HEK293 (cell line): ENCODE measurements at regions not wholly inside any gene's neighbourhood (a gene's known extent, or its start where the extent isn't known, plus 50 kb on each side); places are given as distances from the start of the nearest gene placed in this dataset.

Source experiments
- SP2 ChIP-seq: fragments of 450-650 bp; formaldehyde crosslinking; IDR thresholded peaks from 2 replicates; pipeline ENCODE4 v1.5.1; 2016; ENCODE audit warnings: missing biosample characterization, missing genetic modification characterization
- WT1 ChIP-seq: fragments of 450-650 bp; formaldehyde crosslinking; IDR thresholded peaks from 2 replicates; pipeline ENCODE4 v1.5.1; 2016; ENCODE audit warnings: missing biosample characterization, missing genetic modification characterization
- YY1 ChIP-seq: fragments of 450-650 bp; formaldehyde crosslinking; IDR thresholded peaks from 2 replicates; pipeline ENCODE4 v1.5.1; 2018; ENCODE audit warnings: missing biosample characterization, missing genetic modification characterization
- ZBTB7A ChIP-seq: fragments of 450-650 bp; formaldehyde crosslinking; IDR thresholded peaks from 2 replicates; pipeline ENCODE4 v1.5.1; 2016; ENCODE audit warnings: low read depth, missing biosample characterization, missing genetic modification characterization
- ZNF10 ChIP-seq: fragments of 450-650 bp; formaldehyde crosslinking; IDR thresholded peaks from 2 replicates; pipeline ENCODE4 v1.5.1; 2017; ENCODE audit warnings: missing biosample characterization, missing genetic modification characterization
- ZNF132 ChIP-seq: fragments of 450-650 bp; formaldehyde crosslinking; IDR thresholded peaks from 2 replicates; pipeline ENCODE4 v1.5.1; 2017; ENCODE audit warnings: missing biosample characterization, missing genetic modification characterization, borderline replicate concordance
- ZNF155 ChIP-seq: fragments of 450-650 bp; formaldehyde crosslinking; IDR thresholded peaks from 2 replicates; pipeline ENCODE4 v1.5.1; 2016; ENCODE audit warnings: missing biosample characterization, missing genetic modification characterization
- ZNF274 ChIP-seq, 2 experiments: fragments of 200-500 bp in 1 of 2; fragments of 450-650 bp in 1 of 2; sonication (Bioruptor generic) in 1 of 2; formaldehyde crosslinking in 1 of 2; IDR thresholded peaks; 2 replicates each; pipeline versions ENCODE4 v1.5.1 to v1.6.1; 2014 to 2016; ENCODE audit warnings: borderline replicate concordance in 1 of 2, inconsistent platforms in 1 of 2, low read length in 1 of 2, missing biosample characterization in 1 of 2, missing genetic modification characterization in 1 of 2
- ZNF391 ChIP-seq: fragments of 450-650 bp; formaldehyde crosslinking; IDR thresholded peaks from 2 replicates; pipeline ENCODE4 v1.5.1; 2016; ENCODE audit warnings: low read depth, missing biosample characterization, missing genetic modification characterization, borderline replicate concordance
- ZNF544 ChIP-seq: fragments of 450-650 bp; formaldehyde crosslinking; IDR thresholded peaks from 2 replicates; pipeline ENCODE4 v1.5.0; 2017; ENCODE audit warnings: missing biosample characterization, missing genetic modification characterization
- TF ChIP-seq, protein P1 (sequence below): fragments of 450-650 bp; formaldehyde crosslinking; IDR thresholded peaks from 2 replicates; pipeline ENCODE4 v1.5.1; 2016; ENCODE audit warnings: missing biosample characterization, missing genetic modification characterization
- TF ChIP-seq, protein P2 (sequence below): fragments of 450-650 bp; formaldehyde crosslinking; IDR thresholded peaks from 2 replicates; pipeline ENCODE4 v1.5.1; 2016; ENCODE audit warnings: missing biosample characterization, missing genetic modification characterization
- TF ChIP-seq, protein P3 (sequence below): IDR thresholded peaks from 2 replicates; pipeline ENCODE4 v1.6.1; 2011; ENCODE audit warnings: mild to moderate bottlenecking, low read depth, low read length, borderline replicate concordance
- TF ChIP-seq, protein P4 (sequence below): fragments of 450-650 bp; formaldehyde crosslinking; IDR thresholded peaks from 2 replicates; pipeline ENCODE4 v1.5.1; 2016; ENCODE audit warnings: missing biosample characterization, missing genetic modification characterization, low read depth

DNA sequence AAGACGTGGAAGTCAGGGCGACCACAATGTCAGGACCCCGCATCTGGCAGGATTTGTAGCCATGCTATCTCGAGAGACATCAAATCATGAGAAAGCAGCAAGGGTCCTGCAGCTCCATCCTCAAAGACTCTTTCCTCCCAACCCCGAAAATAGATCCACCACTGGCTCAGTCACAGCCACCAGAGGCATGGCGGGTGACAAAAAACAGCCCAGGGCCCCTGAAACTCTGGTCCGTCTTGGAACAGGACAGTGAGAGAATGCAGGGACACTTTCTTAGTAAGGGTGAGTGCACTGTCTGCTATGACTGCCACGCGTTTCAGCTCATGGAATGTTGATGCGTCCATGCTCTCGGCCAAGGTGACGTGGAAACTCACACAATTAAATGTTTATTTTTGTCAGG, 220.9 kb downstream of the IRX2 start:
- TF ChIP-seq ZNF391 (tag by site-specific recombination) (no peak), ZNF10 (tag by site-specific recombination) (no peak), ZNF132 (tag by site-specific recombination) (no peak), SP2 (tag by site-specific recombination) (no peak), ZNF544 (tag by site-specific recombination) (no peak), ZBTB7A (tag by site-specific recombination) (no peak), ZNF155 (tag by site-specific recombination) (no peak), YY1 (tag by site-specific recombination) (no peak), WT1 (tag by site-specific recombination) (no peak), ZNF274 (IDR thresholded peaks at IDR 0.05; ENCODE audit: low read length) (no peak), ZNF274 (tag by site-specific recombination; IDR thresholded peaks at IDR 0.05; ENCODE audit: borderline replicate concordance) (no peak)
- TF ChIP-seq, protein P1, sequence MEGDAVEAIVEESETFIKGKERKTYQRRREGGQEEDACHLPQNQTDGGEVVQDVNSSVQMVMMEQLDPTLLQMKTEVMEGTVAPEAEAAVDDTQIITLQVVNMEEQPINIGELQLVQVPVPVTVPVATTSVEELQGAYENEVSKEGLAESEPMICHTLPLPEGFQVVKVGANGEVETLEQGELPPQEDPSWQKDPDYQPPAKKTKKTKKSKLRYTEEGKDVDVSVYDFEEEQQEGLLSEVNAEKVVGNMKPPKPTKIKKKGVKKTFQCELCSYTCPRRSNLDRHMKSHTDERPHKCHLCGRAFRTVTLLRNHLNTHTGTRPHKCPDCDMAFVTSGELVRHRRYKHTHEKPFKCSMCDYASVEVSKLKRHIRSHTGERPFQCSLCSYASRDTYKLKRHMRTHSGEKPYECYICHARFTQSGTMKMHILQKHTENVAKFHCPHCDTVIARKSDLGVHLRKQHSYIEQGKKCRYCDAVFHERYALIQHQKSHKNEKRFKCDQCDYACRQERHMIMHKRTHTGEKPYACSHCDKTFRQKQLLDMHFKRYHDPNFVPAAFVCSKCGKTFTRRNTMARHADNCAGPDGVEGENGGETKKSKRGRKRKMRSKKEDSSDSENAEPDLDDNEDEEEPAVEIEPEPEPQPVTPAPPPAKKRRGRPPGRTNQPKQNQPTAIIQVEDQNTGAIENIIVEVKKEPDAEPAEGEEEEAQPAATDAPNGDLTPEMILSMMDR (tag by site-specific recombination) = no peak
- TF ChIP-seq, protein P2, sequence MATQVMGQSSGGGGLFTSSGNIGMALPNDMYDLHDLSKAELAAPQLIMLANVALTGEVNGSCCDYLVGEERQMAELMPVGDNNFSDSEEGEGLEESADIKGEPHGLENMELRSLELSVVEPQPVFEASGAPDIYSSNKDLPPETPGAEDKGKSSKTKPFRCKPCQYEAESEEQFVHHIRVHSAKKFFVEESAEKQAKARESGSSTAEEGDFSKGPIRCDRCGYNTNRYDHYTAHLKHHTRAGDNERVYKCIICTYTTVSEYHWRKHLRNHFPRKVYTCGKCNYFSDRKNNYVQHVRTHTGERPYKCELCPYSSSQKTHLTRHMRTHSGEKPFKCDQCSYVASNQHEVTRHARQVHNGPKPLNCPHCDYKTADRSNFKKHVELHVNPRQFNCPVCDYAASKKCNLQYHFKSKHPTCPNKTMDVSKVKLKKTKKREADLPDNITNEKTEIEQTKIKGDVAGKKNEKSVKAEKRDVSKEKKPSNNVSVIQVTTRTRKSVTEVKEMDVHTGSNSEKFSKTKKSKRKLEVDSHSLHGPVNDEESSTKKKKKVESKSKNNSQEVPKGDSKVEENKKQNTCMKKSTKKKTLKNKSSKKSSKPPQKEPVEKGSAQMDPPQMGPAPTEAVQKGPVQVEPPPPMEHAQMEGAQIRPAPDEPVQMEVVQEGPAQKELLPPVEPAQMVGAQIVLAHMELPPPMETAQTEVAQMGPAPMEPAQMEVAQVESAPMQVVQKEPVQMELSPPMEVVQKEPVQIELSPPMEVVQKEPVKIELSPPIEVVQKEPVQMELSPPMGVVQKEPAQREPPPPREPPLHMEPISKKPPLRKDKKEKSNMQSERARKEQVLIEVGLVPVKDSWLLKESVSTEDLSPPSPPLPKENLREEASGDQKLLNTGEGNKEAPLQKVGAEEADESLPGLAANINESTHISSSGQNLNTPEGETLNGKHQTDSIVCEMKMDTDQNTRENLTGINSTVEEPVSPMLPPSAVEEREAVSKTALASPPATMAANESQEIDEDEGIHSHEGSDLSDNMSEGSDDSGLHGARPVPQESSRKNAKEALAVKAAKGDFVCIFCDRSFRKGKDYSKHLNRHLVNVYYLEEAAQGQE (tag by site-specific recombination) = no peak
- TF ChIP-seq, protein P3, sequence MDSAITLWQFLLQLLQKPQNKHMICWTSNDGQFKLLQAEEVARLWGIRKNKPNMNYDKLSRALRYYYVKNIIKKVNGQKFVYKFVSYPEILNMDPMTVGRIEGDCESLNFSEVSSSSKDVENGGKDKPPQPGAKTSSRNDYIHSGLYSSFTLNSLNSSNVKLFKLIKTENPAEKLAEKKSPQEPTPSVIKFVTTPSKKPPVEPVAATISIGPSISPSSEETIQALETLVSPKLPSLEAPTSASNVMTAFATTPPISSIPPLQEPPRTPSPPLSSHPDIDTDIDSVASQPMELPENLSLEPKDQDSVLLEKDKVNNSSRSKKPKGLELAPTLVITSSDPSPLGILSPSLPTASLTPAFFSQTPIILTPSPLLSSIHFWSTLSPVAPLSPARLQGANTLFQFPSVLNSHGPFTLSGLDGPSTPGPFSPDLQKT = no peak
- TF ChIP-seq, protein P4, sequence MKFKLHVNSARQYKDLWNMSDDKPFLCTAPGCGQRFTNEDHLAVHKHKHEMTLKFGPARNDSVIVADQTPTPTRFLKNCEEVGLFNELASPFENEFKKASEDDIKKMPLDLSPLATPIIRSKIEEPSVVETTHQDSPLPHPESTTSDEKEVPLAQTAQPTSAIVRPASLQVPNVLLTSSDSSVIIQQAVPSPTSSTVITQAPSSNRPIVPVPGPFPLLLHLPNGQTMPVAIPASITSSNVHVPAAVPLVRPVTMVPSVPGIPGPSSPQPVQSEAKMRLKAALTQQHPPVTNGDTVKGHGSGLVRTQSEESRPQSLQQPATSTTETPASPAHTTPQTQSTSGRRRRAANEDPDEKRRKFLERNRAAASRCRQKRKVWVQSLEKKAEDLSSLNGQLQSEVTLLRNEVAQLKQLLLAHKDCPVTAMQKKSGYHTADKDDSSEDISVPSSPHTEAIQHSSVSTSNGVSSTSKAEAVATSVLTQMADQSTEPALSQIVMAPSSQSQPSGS (tag by site-specific recombination) = no peak
